MM.1S (cell line): ENCODE measurements at regions not wholly inside any gene's neighbourhood (a gene's known extent, or its start where the extent isn't known, plus 50 kb on each side); places are given as distances from the start of the nearest gene placed in this dataset.

Experiments used
- DNase-seq: peaks from one replicate; pipeline ENCODE4 v3.0.0-alpha.2; 2015
- H2AFZ ChIP-seq: fragments of 300-600 bp; sonication (generic); 2 replicates; pipeline ENCODE4 v1.6.0; 2016; ENCODE audit warnings: antibody characterized with exemption, low read length
- H3F3A ChIP-seq: fragments of 300-600 bp; sonication (generic); 2 replicates; pipeline ENCODE4 v1.6.1; 2016; ENCODE audit warnings: mild to moderate bottlenecking, antibody characterized with exemption, low read length, moderate library complexity, mixed read lengths; ENCODE audit not compliant: insufficient read depth
- H3K27ac ChIP-seq: fragments of 300-600 bp; sonication (generic); 2 replicates; pipeline ENCODE4 v1.5.1; 2016; ENCODE audit warnings: mild to moderate bottlenecking, low read length
- H3K27me3 ChIP-seq: fragments of 300-600 bp; sonication (generic); replicated peaks from 2 replicates; pipeline ENCODE4 v1.6.0; 2016; ENCODE audit warnings: low read length; ENCODE audit not compliant: insufficient read depth
- H3K36me3 ChIP-seq: fragments of 300-600 bp; sonication (generic); replicated peaks from 2 replicates; pipeline ENCODE4 v1.6.1; 2016; ENCODE audit warnings: mild to moderate bottlenecking, low read length, mixed read lengths; ENCODE audit not compliant: insufficient read depth
- H3K4me1 ChIP-seq: fragments of 300-600 bp; sonication (generic); 2 replicates; pipeline ENCODE4 v1.6.1; 2016; ENCODE audit warnings: low read length, mixed read lengths
- H3K4me2 ChIP-seq: fragments of 300-600 bp; sonication (generic); 2 replicates; pipeline ENCODE4 v1.6.0; 2016; ENCODE audit warnings: low read depth, low read length
- H3K4me3 ChIP-seq: fragments of 300-600 bp; sonication (generic); 2 replicates; pipeline ENCODE4 v1.5.1; 2016; ENCODE audit warnings: low read length, mixed read lengths
- H3K79me2 ChIP-seq: fragments of 300-600 bp; sonication (generic); 2 replicates; pipeline ENCODE4 v1.6.1; 2016; ENCODE audit warnings: mixed run types, low read length, mixed read lengths
- H3K9ac ChIP-seq: fragments of 300-600 bp; sonication (generic); 2 replicates; pipeline ENCODE4 v1.6.1; 2016; ENCODE audit warnings: low read length, mixed read lengths
- H3K9me2 ChIP-seq: fragments of 300-600 bp; sonication (generic); replicated peaks from 2 replicates; pipeline ENCODE4 v1.6.1; 2016; ENCODE audit warnings: mild to moderate bottlenecking, low read length, mixed read lengths; ENCODE audit not compliant: insufficient read depth
- H3K9me3 ChIP-seq: fragments of 300-600 bp; sonication (generic); replicated peaks from 2 replicates; pipeline ENCODE4 v1.6.1; 2016; ENCODE audit warnings: mild to moderate bottlenecking, low read length, mixed read lengths; ENCODE audit not compliant: insufficient read depth
- H4K20me1 ChIP-seq: fragments of 300-600 bp; sonication (generic); 2 replicates; pipeline ENCODE4 v1.6.1; 2016; ENCODE audit warnings: mild to moderate bottlenecking, low read length, moderate library complexity, mixed read lengths; ENCODE audit not compliant: insufficient read depth
- CTCF ChIP-seq: fragments of 300-600 bp; sonication (generic); IDR thresholded peaks from 2 replicates; pipeline ENCODE4 v1.5.1; 2016; ENCODE audit warnings: antibody characterized with exemption, low read length, mixed read lengths
- EZH2 ChIP-seq: fragments of 300-600 bp; sonication (generic); optimal IDR thresholded peaks from 2 replicates; pipeline ENCODE3; 2017; ENCODE audit warnings: low read depth, mild to moderate bottlenecking, antibody characterized with exemption, low read length, mixed read lengths
- EZH2phosphoT487 ChIP-seq: fragments of 300-600 bp; sonication (generic); IDR thresholded peaks from 2 replicates; pipeline ENCODE4 v1.6.1; 2018; ENCODE audit warnings: antibody characterized with exemption, low read length

- H3K27me3 ChIP-seq: no peaks in the 10 kb centered on the region
- TF ChIP-seq EZH2: no peak
- no peak for TF ChIP-seq CTCF
- no peak for TF ChIP-seq EZH2phosphoT487
These were observed 77.0 kb upstream of the IFNAR2 start for GRCh38 chr21:33152732-33153130.

GRCh38 chr21:33155005-33155404, 74.7 kb upstream of the IFNAR2 start:
- H4K20me1 ChIP-seq: no peaks in the 10 kb centered on the region
- no peaks in the 10 kb centered on the region for H3K27me3 ChIP-seq
- H3K27ac ChIP-seq: no peak overlapping the region
- H3K4me2 ChIP-seq: no peak overlapping the region
- no peaks in the 10 kb centered on the region for H3K36me3 ChIP-seq
- no peaks in the 10 kb centered on the region for H3K9me3 ChIP-seq
- H3K4me3 ChIP-seq: no peak overlapping the region
- no peaks in the 10 kb centered on the region for H3K4me1 ChIP-seq
- H3K9ac ChIP-seq: no peak overlapping the region
- TF ChIP-seq EZH2 (no peak), CTCF (no peak), EZH2phosphoT487 (no peak)
- DNase-seq: no peak
- H3K79me2 ChIP-seq: no peaks in the 10 kb centered on the region
- no peaks in the 10 kb centered on the region for H3K9me2 ChIP-seq
- H3F3A ChIP-seq: no peaks in the 10 kb centered on the region
- no peak overlapping the region for H2AFZ ChIP-seq

More at GRCh38 chr21:33152732-33153130, 77.0 kb upstream of the IFNAR2 start:
- no peaks in the 10 kb centered on the region for H3K9me2 ChIP-seq
- H3K4me3 ChIP-seq: no peak overlapping the region
- H4K20me1 ChIP-seq: no peaks in the 10 kb centered on the region
- H3K79me2 ChIP-seq: no peaks in the 10 kb centered on the region
- no peak overlapping the region for H3K4me2 ChIP-seq
- H2AFZ ChIP-seq: no peak overlapping the region
- H3K36me3 ChIP-seq: no peaks in the 10 kb centered on the region
- no peak overlapping the region for H3K27ac ChIP-seq
- no peak for DNase-seq
- no peak overlapping the region for H3K9ac ChIP-seq
- H3K4me1 ChIP-seq: no peaks in the 10 kb centered on the region
- H3K9me3 ChIP-seq: no peaks in the 10 kb centered on the region
- no peaks in the 10 kb centered on the region for H3F3A ChIP-seq

- H3K9me3 ChIP-seq: no peaks in the 10 kb centered on the region
- no peak overlapping the region for H3K4me3 ChIP-seq
- H3F3A ChIP-seq: no peaks in the 10 kb centered on the region
- no peaks in the 10 kb centered on the region for H3K36me3 ChIP-seq
- no peaks in the 10 kb centered on the region for H4K20me1 ChIP-seq
- no peaks in the 10 kb centered on the region for H3K27me3 ChIP-seq
- H3K4me2 ChIP-seq: no peak overlapping the region
- no peaks in the 10 kb centered on the region for H3K9me2 ChIP-seq
- TF ChIP-seq EZH2phosphoT487 (no peak), EZH2 (no peak), CTCF (no peak)
- no peaks in the 10 kb centered on the region for H3K79me2 ChIP-seq
- DNase-seq: no peak
- no peak overlapping the region for H2AFZ ChIP-seq
- H3K27ac ChIP-seq: no peak overlapping the region
- H3K4me1 ChIP-seq: no peaks in the 10 kb centered on the region
- no peak overlapping the region for H3K9ac ChIP-seq
These were observed 74.3 kb upstream of the IFNAR2 start for GRCh38 chr21:33155422-33155821.
